A673 (cell line): ENCODE measurements at regions not wholly inside any gene's neighbourhood (a gene's known extent, or its start where the extent isn't known, plus 50 kb on each side); places are given as distances from the start of the nearest gene placed in this dataset.

Experiments used
- BruUV-seq: library from RNA; stranded (reverse); fragments of 400-500 nt; replicated peaks from 2 replicates; lab custom pipeline; 2021; lab: Mats Ljungman, UMichigan
- CTCF ChIA-PET: fragments of 300-600 bp; sonication (Branson Sonifier 250); formaldehyde crosslinking; loops from one replicate; lab custom pipeline; 2022; ENCODE audit warnings: antibody characterized with exemption; lab: Charles Lee
- POLR2A ChIA-PET: fragments of 300-600 bp; sonication (Branson Sonifier 250); formaldehyde crosslinking; loops from one replicate; lab custom pipeline; 2022; ENCODE audit warnings: antibody characterized with exemption; ENCODE audit not compliant: low non-redundant PET; lab: Charles Lee
- DNase-seq: peaks from one replicate; pipeline ENCODE4 v3.0.0-alpha.2; 2015; ENCODE audit warnings: low spot score
- H3K27ac ChIP-seq: fragments of 200-600 bp; sonication (generic); 2 replicates; pipeline ENCODE4 v1.5.1; 2016; ENCODE audit warnings: mixed run types, low read depth, mild to moderate bottlenecking, mixed read lengths, antibody characterized with exemption, low read length; ENCODE audit not compliant: poor library complexity, severe bottlenecking
- H3K27me3 ChIP-seq: fragments of 200-600 bp; sonication (generic); replicated peaks from 2 replicates; pipeline ENCODE4 v1.6.1; 2017; ENCODE audit warnings: mixed run types, low read depth, mild to moderate bottlenecking, mixed read lengths, antibody characterized with exemption, low read length; ENCODE audit not compliant: insufficient read depth, poor library complexity
- H3K36me3 ChIP-seq: fragments of 200-600 bp; sonication (generic); 2 replicates; pipeline ENCODE4 v1.6.1; 2016; ENCODE audit warnings: mixed run types, mild to moderate bottlenecking, mixed read lengths, antibody characterized with exemption, low read length; ENCODE audit not compliant: insufficient read depth, poor library complexity, severe bottlenecking
- H3K4me1 ChIP-seq: fragments of 200-600 bp; sonication (generic); 2 replicates; pipeline ENCODE4 v1.6.1; 2017; ENCODE audit warnings: mixed run types, mild to moderate bottlenecking, mixed read lengths, antibody characterized with exemption, low read length; ENCODE audit not compliant: insufficient read depth, poor library complexity, severe bottlenecking
- H3K4me3 ChIP-seq: fragments of 200-600 bp; sonication (generic); 2 replicates; pipeline ENCODE4 v1.5.1; 2016; ENCODE audit warnings: low read depth, mixed run types, mild to moderate bottlenecking, mixed read lengths, low read length; ENCODE audit not compliant: poor library complexity, severe bottlenecking
- H3K9me3 ChIP-seq: fragments of 200-600 bp; sonication (generic); 2 replicates; pipeline ENCODE4 v1.6.1; 2016; ENCODE audit warnings: mixed run types, low read depth, mild to moderate bottlenecking, mixed read lengths, antibody characterized with exemption, low read length; ENCODE audit not compliant: poor library complexity, severe bottlenecking
- CTCF ChIP-seq: fragments of 300-800, 200-600 bp; sonication (generic); conservative IDR thresholded peaks from 2 replicates; pipeline ENCODE4 v1.5.1; 2017; ENCODE audit warnings: low read depth, mild to moderate bottlenecking, antibody characterized with exemption, low read length, moderate library complexity, mixed read lengths
- EZH2 ChIP-seq: fragments of 200-600 bp; sonication (generic); IDR thresholded peaks from 2 replicates; pipeline ENCODE4 v1.6.1; 2017; ENCODE audit warnings: borderline replicate concordance, low read depth, mild to moderate bottlenecking, mixed read lengths, antibody characterized with exemption, low read length; ENCODE audit not compliant: poor library complexity, severe bottlenecking
- intact Hi-C: fragments of 100-400 bp; cut with micrococcal nuclease; formaldehyde crosslinking; loops from one replicate; pipeline ENCODE4 v1.10.0; 2022; ENCODE audit not compliant: unreplicated experiment

GRCh38 chr3:193908181-193908744, 227.7 kb upstream of the HES1 start:
- POLR2A ChIA-PET: no interaction called here
- CTCF ChIA-PET: no interaction called here

DNA sequence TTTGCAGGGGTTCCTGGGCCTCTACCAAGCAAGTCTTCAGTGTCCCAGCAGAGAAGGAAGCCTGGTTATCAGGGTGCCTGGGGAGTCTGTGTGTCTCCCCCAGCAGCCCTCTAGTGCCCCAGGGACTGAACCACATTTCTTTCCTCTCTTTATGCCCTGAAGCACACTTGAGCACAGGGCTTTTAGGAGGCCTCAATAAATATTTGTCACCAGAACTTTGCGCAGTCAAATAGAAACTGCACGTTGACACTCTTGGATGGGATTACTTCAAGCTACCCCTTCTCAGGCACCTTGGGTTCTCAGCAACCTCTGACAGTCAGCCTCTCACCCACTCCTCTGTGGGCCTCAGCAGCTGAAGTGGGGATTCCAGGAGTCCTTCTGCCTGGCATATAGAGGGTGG, 226.6 kb upstream of the HES1 start:
- peaks cover 3% of the 10 kb centered on the region for H3K4me1 ChIP-seq
- H3K27me3 ChIP-seq: no peaks in the 10 kb centered on the region
- H3K27ac ChIP-seq: no peak overlapping the region
- POLR2A ChIA-PET: no interaction called here
- CTCF ChIA-PET: no interaction called here
- intact Hi-C loops: no loop called here
- H3K9me3 ChIP-seq: peaks cover 12% of the 10 kb centered on the region
- no peak for TF ChIP-seq CTCF
- TF ChIP-seq EZH2: no peak
- H3K36me3 ChIP-seq: no peaks in the 10 kb centered on the region
- no peak for DNase-seq
- H3K4me3 ChIP-seq: no peak overlapping the region
- no TSS peak for BruUV-seq

More at GRCh38 chr3:193908181-193908744, 227.7 kb upstream of the HES1 start:
- H3K4me3 ChIP-seq: no peak overlapping the region
- peaks cover 7% of the 10 kb centered on the region for H3K4me1 ChIP-seq
- intact Hi-C loops: no loop called here
- H3K27me3 ChIP-seq: no peaks in the 10 kb centered on the region
- DNase-seq: no peak
- no TSS peak for BruUV-seq
- TF ChIP-seq EZH2 (no peak), CTCF (no peak)
- no peak overlapping the region for H3K27ac ChIP-seq
- peaks cover 12% of the 10 kb centered on the region for H3K9me3 ChIP-seq
- no peaks in the 10 kb centered on the region for H3K36me3 ChIP-seq

- no peak overlapping the region for H3K27ac ChIP-seq
- H3K27me3 ChIP-seq: no peaks in the 10 kb centered on the region
- ChIA-PET CTCF (no interaction called here), POLR2A (no interaction called here)
- no peaks in the 10 kb centered on the region for H3K36me3 ChIP-seq
- no peak for DNase-seq
- H3K4me1 ChIP-seq: peaks cover 6% of the 10 kb centered on the region
- H3K9me3 ChIP-seq: peaks cover 12% of the 10 kb centered on the region
- H3K4me3 ChIP-seq: no peak overlapping the region
- intact Hi-C loops: no loop called here
- no TSS peak for BruUV-seq
- no peak for TF ChIP-seq EZH2
These were observed 225.6 kb upstream of the HES1 start for GRCh38 chr3:193910310-193910709.
